K562 (cell line): ENCODE measurements at regions not wholly inside any gene's neighbourhood (a gene's known extent, or its start where the extent isn't known, plus 50 kb on each side); places are given as distances from the start of the nearest gene placed in this dataset.

Experiments
- ATAC-seq: fragments of 200-7000 bp; cut with Tn5 transposase; 3 replicates; pipeline ENCODE4 v1.9.1; 2020; ENCODE audit warnings: moderate library complexity
- BruUV-seq: library from RNA; stranded (reverse); fragments of 400-500 nt; replicated peaks from 2 replicates; lab custom pipeline; 2021; lab: Mats Ljungman, UMichigan
- CTCF ChIA-PET: fragments of 300-600 bp; formaldehyde crosslinking; extraction: SDS; loops from one replicate; lab custom pipeline; 2021; ENCODE audit warnings: low intra/inter-chr PET ratio; lab: Yijun Ruan, JAX
- POLR2A ChIA-PET: fragments of 300-600, 350-650 bp; sonication (Branson Sonifier 250); formaldehyde crosslinking; extraction: SDS; loops from one replicate; lab custom pipeline; 2021; ENCODE audit warnings: antibody characterized with exemption, inconsistent platforms; lab: Yijun Ruan, JAX
- DNase-seq, 4 experiments: peaks; one replicate each; pipeline versions ENCODE4 v3.0.0 to v3.0.0-alpha.2; 2011 to 2018; ENCODE audit warnings: low spot score in 3 of 4, mixed read lengths in 3 of 4; ENCODE audit errors: extremely low read depth in 1 of 4
- FAIRE-seq: peaks from 2 replicates; lab custom pipeline; 2011; peaks lifted over from hg19 to GRCh38; lab: Jason Lieb, UNC
- H2AFZ ChIP-seq: 2 replicates; pipeline ENCODE4 v1.6.0; 2011; ENCODE audit warnings: low read depth, low read length, control low read depth, inconsistent platforms
- H3K27ac ChIP-seq: fragments of 200-600 bp; 3 replicates; pipeline ENCODE4 v1.8.0; 2011; ENCODE audit warnings: low read depth, mild to moderate bottlenecking, control low read depth, inconsistent platforms, low read length, moderate library complexity, mixed read lengths; ENCODE audit errors: extremely low read depth
- H3K27me3 ChIP-seq, 2 experiments: fragments of 300-600 bp in 1 of 2; 2 replicates in 1 of 2; 3 replicates in 1 of 2; pipeline versions ENCODE4 v1.6.0 to v1.8.0; 2011; ENCODE audit warnings: inconsistent platforms in 2 of 2, low read length in 2 of 2, mild to moderate bottlenecking in 1 of 2, mixed read lengths in 1 of 2, moderate library complexity in 1 of 2; ENCODE audit not compliant: control insufficient read depth in 2 of 2, insufficient read depth in 2 of 2
- H3K36me3 ChIP-seq: fragments of 300-600 bp; 3 replicates; pipeline ENCODE4 v1.8.0; 2011; ENCODE audit warnings: mild to moderate bottlenecking, low read length, inconsistent platforms; ENCODE audit not compliant: control insufficient read depth, insufficient read depth
- H3K4me1 ChIP-seq, 2 experiments: fragments of 200-600 bp in 1 of 2; replicated peaks in 1 of 2; 2 replicates in 1 of 2; 3 replicates in 1 of 2; pipeline versions ENCODE4 v1.5.1 to v1.8.0; 2011; ENCODE audit warnings: inconsistent platforms in 2 of 2, low read length in 2 of 2, mild to moderate bottlenecking in 1 of 2, mixed read lengths in 1 of 2, moderate library complexity in 1 of 2; ENCODE audit not compliant: control insufficient read depth in 2 of 2, insufficient read depth in 2 of 2
- H3K4me2 ChIP-seq: 2 replicates; pipeline ENCODE4 v1.6.1; 2011; ENCODE audit warnings: low read length, control low read depth, inconsistent platforms, mixed read lengths; ENCODE audit not compliant: insufficient read depth
- H3K4me3 ChIP-seq: fragments of 200-600 bp; sonication (generic), shearing (Covaris generic); 2 replicates; pipeline ENCODE4 v1.5.1; 2016; ENCODE audit warnings: control low read depth, inconsistent platforms
- H3K79me2 ChIP-seq: fragments of 200-600 bp; 3 replicates; pipeline ENCODE4 v1.8.0; 2011; ENCODE audit warnings: low read length, inconsistent platforms; ENCODE audit not compliant: control insufficient read depth, insufficient read depth
- H3K9ac ChIP-seq, 2 experiments: 2 replicates each; pipeline versions ENCODE4 v1.6.0 to v1.6.1; 2011; ENCODE audit warnings: low read depth in 2 of 2, low read length in 2 of 2, control low read depth in 1 of 2, inconsistent platforms in 1 of 2, mild to moderate bottlenecking in 1 of 2, mixed read lengths in 1 of 2; ENCODE audit not compliant: insufficient read depth in 1 of 2
- H3K9me1 ChIP-seq: one replicate; pipeline ENCODE4 v1.6.0; 2011; ENCODE audit warnings: inconsistent platforms, mild to moderate bottlenecking, low read length, moderate library complexity; ENCODE audit not compliant: control insufficient read depth, insufficient read depth
- H3K9me3 ChIP-seq: replicated peaks from 2 replicates; pipeline ENCODE4 v1.5.1; 2011; ENCODE audit warnings: low read depth, low read length, inconsistent platforms; ENCODE audit not compliant: control insufficient read depth, insufficient read depth
- H4K20me1 ChIP-seq: replicated peaks from 2 replicates; pipeline ENCODE4 v1.6.1; 2011; ENCODE audit warnings: low read length, inconsistent platforms, mixed read lengths; ENCODE audit not compliant: control insufficient read depth, insufficient read depth
- HNRNPK ChIP-seq: fragments of 200-400 bp; formaldehyde crosslinking; IDR thresholded peaks from one replicate; pipeline ENCODE4 v1.6.1; 2018; ENCODE audit warnings: mild to moderate bottlenecking, low read depth, low read length; ENCODE audit not compliant: poor library complexity, severe bottlenecking
- PHF20 ChIP-seq: fragments of 450-650 bp; IDR thresholded peaks from 2 replicates; pipeline ENCODE4 v1.6.1; 2018; ENCODE audit not compliant: partially characterized antibody
- RUNX1 ChIP-seq: sonication (generic); IDR thresholded peaks from 2 replicates; pipeline ENCODE4 v1.6.1; 2016; ENCODE audit warnings: antibody characterized with exemption, low read depth
- TAL1 ChIP-seq: fragments of 450-650 bp; IDR thresholded peaks from 2 replicates; pipeline ENCODE4 v1.6.1; 2016; ENCODE audit warnings: mild to moderate bottlenecking
- TARDBP ChIP-seq: fragments of 450-650 bp; IDR thresholded peaks from 2 replicates; pipeline ENCODE4 v1.6.1; 2016
- ZNF354B ChIP-seq: fragments of 250-450 bp; sonication (Bioruptor Pico); IDR thresholded peaks from 2 replicates; pipeline ENCODE4 v1.4.0; 2020
- ZNF77 ChIP-seq: fragments of 250-450 bp; sonication (Bioruptor Pico); IDR thresholded peaks from 2 replicates; pipeline ENCODE4 v1.5.0; 2020
- WGBS: fragments of 100-300 bp; shearing (Covaris generic); methylation state at CpG from one replicate; pipeline ENCODE4 v1.1.6; 2016; ENCODE audit warnings: low coverage, mixed read lengths; ENCODE audit not compliant: insufficient coverage; ENCODE audit errors: missing lambda C conversion rate; 5-methylcytosine and 5-hydroxymethylcytosine counted together
- in situ Hi-C: fragments of 300-500 bp; cut with MboI; formaldehyde crosslinking; loops from 4 replicates; pipeline ENCODE4 v1.15.0; 2018; ENCODE audit warnings: inconsistent platforms, mixed read lengths
- intact Hi-C: fragments of 100-400 bp; cut with micrococcal nuclease; formaldehyde crosslinking; loops from 2 replicates; pipeline ENCODE4 v1.14.2; 2022
- TF ChIP-seq, protein P1 (sequence below): sonication (generic); formaldehyde crosslinking; IDR thresholded peaks from 2 replicates; pipeline ENCODE4 v1.8.1; 2023; ENCODE audit warnings: mild to moderate bottlenecking, missing genetic modification reagents, moderate library complexity
- TF ChIP-seq, protein P2 (sequence below), 2 experiments: fragments of 450-650 bp; formaldehyde crosslinking in 1 of 2; IDR thresholded peaks; 2 replicates each; pipeline versions ENCODE4 v1.4.0 to v1.6.1; 2014 to 2020; ENCODE audit warnings: mild to moderate bottlenecking in 2 of 2, borderline replicate concordance in 1 of 2, low read depth in 1 of 2

DNA sequence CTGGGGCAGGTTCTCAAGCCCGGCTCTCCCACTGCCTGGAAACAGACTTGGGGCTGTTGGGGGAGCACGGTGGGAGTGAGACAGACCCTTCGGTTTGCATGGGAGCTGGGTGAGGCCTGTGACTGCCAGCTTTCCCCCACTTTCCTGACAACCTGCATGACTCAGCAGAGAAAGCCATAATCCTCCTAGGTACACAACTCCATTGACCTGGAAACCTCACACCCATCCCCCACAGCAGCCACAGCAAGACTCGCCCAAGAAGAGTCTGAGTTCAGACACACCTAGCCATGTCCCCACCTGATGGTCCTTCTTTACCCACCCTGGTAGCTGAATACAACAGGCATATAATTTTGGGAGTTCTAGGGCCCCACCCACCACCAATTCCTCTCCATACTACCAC lies 57.6 kb upstream of the UBQLN2 start:
- Histone ChIP-seq H3K4me3 (no peak overlapping the region), H3K4me1 (no peaks in the 10 kb centered on the region), H3K27ac (no peak overlapping the region), H3K27me3 (no peaks in the 10 kb centered on the region), H3K36me3 (no peaks in the 10 kb centered on the region), H2AFZ (no peak overlapping the region), H4K20me1 (no peaks in the 10 kb centered on the region), H3K4me2 (no peak overlapping the region), H3K9ac (no peak overlapping the region), H3K9me3 (no peaks in the 10 kb centered on the region), H3K9me1 (no peaks in the 10 kb centered on the region), H3K79me2 (no peaks in the 10 kb centered on the region)
- in situ Hi-C loops (no loop called here), intact Hi-C loops (no loop called here)
- DNase-seq (no peak), ATAC-seq (no peak), FAIRE-seq (no peak)
- BruUV-seq = no TSS peak
- POLR2A ChIA-PET = no interaction called here
- 0% methylated on average over 4 of the region's 4 CpGs for WGBS
- CTCF ChIA-PET = no interaction called here
- TF ChIP-seq RUNX1 (no peak), PHF20 (no peak), TAL1 (no peak), ZNF77 (CRISPR knock-in tag) (no peak), HNRNPK (no peak), TARDBP (no peak), ZNF354B (CRISPR knock-in tag) (no peak)
- TF ChIP-seq, protein P1, sequence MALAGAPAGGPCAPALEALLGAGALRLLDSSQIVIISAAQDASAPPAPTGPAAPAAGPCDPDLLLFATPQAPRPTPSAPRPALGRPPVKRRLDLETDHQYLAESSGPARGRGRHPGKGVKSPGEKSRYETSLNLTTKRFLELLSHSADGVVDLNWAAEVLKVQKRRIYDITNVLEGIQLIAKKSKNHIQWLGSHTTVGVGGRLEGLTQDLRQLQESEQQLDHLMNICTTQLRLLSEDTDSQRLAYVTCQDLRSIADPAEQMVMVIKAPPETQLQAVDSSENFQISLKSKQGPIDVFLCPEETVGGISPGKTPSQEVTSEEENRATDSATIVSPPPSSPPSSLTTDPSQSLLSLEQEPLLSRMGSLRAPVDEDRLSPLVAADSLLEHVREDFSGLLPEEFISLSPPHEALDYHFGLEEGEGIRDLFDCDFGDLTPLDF (CRISPR knock-in tag) = no peak
- TF ChIP-seq, protein P2, sequence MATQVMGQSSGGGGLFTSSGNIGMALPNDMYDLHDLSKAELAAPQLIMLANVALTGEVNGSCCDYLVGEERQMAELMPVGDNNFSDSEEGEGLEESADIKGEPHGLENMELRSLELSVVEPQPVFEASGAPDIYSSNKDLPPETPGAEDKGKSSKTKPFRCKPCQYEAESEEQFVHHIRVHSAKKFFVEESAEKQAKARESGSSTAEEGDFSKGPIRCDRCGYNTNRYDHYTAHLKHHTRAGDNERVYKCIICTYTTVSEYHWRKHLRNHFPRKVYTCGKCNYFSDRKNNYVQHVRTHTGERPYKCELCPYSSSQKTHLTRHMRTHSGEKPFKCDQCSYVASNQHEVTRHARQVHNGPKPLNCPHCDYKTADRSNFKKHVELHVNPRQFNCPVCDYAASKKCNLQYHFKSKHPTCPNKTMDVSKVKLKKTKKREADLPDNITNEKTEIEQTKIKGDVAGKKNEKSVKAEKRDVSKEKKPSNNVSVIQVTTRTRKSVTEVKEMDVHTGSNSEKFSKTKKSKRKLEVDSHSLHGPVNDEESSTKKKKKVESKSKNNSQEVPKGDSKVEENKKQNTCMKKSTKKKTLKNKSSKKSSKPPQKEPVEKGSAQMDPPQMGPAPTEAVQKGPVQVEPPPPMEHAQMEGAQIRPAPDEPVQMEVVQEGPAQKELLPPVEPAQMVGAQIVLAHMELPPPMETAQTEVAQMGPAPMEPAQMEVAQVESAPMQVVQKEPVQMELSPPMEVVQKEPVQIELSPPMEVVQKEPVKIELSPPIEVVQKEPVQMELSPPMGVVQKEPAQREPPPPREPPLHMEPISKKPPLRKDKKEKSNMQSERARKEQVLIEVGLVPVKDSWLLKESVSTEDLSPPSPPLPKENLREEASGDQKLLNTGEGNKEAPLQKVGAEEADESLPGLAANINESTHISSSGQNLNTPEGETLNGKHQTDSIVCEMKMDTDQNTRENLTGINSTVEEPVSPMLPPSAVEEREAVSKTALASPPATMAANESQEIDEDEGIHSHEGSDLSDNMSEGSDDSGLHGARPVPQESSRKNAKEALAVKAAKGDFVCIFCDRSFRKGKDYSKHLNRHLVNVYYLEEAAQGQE (IDR thresholded peaks at IDR 0.05; ENCODE audit: borderline replicate concordance) = no peak
- TF ChIP-seq, protein P2 (CRISPR knock-in tag; IDR thresholded peaks at IDR 0.05; ENCODE audit: low read depth) = no peak
